Glomerular visceral epithelial cell (primary cell): ENCODE measurements at regions not wholly inside any gene's neighbourhood (a gene's known extent, or its start where the extent isn't known, plus 50 kb on each side); places are given as distances from the start of the nearest gene placed in this dataset.

Source experiments
- DNase-seq: peaks from one replicate; pipeline ENCODE4 v3.0.0-alpha.2; 2016; ENCODE audit errors: extremely low spot score

DNA sequence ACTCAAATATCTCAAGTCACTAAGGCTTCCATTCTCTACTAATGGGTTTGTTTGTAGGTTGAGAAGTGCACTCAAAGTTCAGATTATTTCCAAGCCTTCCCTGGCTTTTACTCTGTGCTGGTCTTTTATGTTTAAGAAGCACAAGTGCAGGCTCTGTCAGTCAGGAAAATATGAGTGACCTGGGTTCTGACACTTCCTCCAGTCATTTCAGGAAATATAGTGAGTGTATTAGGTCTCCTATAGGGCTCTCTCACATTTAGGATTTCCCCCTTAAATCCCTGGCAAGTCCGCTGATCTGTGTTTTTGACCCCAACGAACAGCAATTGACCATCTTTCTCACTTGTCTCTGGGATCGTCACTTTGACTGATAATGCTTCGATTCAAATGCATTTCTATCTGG, 210.2 kb downstream of the ARPP21 start:
- DNase-seq: no peak

DNA sequence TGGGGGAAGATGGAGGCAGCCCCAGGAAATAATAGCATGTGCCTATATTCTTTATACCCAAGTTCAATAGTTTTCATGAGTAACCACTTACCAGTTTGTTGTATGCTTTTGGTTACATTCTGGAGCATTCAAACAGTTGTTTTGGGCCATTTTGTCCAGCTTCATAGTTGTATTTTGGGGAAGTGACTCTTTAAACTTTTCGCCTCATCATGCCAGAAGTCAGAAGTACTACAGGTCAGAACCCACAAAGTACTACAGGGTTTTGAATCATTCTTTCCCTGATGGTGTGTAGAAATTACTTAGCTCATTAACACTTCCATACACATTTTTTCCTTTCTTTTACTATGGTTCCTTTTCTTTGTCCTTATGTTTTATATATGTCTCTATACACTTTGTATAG, 210.6 kb downstream of the ARPP21 start:
- no peak for DNase-seq

DNA sequence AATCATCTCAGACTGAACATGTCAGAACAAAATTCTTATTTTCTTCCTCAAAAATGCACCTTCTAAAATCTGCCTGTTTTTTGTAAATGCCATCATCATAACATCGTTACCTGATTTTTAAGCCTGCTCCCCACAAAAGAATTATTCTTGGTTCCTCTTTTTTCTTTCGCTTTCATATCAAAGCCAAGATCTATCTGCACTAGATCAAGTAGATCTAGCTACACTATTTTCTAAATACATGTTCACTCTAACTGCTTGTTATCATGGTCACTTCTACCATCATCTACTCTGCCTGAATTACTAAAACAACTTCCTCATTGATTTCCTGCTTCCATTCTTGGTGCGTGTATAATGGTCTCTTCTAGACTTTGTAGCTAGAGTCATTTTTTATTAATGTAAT, 217.7 kb downstream of the ARPP21 start:
- no peak for DNase-seq

DNA sequence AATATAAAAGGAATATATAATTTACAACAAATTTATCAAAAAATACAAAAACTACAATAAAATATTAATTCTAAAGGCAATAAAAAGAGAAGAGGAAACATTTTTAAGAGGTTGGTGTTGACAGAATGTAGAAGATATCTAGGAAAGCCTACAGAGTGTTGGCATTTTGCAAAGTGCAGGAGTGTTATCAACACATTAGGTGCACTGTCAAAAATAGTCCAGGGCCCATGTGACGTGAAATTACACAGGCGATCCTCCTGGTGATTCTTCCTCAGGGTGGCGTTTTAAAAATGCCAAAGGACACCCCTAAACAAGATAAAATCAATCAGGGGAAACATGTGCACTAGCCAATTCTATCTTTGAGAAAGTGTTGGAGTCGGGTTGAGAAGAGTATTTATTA, 222.7 kb downstream of the ARPP21 start:
- no peak for DNase-seq

DNA sequence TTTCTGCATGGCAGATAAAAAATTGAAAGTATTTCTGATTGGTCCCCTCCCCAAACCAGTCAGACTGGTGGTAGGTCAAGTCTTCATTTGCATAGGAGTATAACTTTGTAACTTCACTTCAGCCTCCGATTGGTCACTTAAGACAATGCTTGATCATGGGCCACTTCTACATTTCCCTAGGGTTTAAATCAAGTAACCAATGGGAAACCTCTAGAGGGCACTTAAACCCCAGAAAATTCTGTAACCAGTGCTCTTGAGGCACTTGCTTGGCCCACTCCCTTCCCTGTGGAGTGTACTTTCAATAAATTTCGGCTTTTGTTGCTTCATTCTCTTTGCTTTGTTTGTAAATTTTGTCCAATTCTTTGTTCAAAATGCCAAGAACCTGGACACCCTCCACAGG, 225.5 kb downstream of the ARPP21 start:
- DNase-seq: no peak

DNA sequence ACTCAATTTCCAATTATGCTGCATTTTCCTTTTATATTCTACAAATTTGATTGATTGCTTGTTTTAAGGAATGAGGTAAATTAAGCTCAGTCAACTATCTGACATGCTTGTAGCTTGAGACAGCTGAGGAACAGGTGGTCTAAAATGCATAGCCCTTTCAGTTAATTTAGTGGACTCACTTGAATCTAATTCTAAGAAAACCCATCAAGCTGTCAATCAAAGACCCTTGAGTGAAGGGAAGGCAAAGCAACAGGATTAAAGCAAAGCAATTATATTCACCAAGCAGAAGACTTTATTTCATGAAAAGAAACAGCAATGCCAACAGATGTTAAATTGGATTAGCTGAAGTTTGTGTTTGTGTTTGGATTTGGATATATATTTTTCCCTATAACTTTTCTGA, 228.5 kb downstream of the ARPP21 start:
- no peak for DNase-seq

DNA sequence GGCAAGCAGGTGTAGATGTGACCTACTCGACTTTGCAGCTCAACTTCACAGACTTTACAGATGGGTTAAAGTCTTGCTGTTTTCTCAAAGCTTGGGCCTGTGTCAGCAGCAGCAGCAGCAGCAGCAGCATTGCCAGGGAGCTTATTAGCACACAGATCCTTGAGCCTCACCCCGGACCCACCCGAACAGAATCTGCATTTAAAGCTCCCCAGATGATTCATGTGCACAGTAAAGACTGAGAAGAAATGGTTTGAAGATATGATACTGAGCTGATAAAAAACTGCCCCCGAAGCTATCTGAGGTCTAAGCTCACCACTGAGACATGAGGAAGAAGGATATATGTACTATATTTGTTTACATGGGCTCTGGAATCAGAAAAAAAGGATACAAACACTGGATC, 231.7 kb downstream of the ARPP21 start:
- no peak for DNase-seq

DNA sequence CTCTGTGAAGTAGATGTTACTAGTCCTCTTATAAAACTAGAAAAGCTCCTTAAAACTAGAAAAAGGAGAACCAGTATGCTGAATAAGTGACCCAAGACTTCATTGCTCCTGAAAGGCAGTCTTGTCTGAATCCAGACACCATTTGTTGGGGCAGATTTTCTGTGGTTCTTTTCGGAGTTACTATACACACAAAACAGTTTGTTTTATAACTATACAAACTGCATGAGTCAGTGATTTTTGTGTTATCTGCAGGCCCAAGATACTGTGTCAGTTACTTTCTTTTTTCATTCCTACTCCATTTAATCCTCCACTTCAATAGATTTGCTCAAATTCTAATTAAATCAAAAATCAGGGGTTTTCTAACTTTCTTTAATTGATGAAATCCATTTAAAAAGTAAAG, 244.6 kb downstream of the ARPP21 start:
- DNase-seq: no peak

DNA sequence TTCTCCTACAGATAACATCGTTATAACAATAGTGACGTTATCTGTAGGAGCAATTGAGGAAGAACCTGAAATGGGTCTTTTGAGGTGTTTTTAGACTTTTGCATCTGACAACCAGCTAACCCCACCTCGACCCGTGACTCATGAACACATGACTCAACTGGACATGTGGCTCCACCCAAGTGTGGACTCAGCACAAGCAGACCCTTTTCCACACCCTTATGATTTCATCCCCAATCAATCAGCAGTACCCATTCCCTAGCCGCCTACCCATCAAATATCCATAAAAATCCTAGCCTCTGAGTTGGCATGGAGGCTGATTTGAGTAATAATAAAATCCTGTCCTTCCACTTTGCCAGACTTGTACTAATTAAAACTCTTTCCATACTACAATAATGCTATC, 255.4 kb downstream of the ARPP21 start:
- no peak for DNase-seq

DNA sequence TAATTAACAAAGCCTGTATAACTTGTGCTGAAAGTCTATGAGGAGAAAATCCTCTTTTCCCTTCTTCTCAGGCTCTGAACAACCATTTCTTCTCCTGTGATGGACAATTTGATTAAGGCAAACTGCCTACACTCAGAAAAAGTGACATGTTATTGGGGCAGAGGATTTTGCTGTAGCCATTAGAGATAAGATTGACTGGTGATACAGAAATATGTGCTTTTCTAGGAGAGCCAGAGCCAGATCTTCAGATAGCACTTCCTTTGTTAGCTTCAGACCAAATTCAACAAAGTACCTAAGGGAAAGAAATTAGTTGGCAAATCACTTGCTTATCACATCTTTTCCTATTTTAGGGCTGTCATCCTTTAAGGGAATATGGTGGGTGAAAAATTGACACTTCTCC, 259.9 kb downstream of the ARPP21 start:
- no peak for DNase-seq

DNA sequence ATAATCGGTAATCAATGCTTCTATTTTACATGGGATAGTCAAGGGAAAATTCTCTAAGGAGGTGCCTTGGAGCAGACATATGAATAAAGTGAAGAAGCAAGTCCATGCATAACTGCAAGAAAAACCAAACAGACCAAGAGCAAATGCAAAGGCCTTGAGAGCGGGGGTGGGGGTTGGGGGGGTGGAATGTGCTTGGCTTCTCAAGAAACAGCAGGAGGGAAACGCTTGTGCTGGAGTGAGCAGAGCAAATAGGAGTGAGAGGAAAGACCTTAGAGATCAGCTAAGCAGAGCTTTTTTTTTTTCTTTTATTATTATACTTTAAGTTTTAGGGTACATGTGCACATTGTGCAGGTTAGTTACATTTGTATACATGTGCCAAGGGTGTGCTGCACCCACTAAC, 260.8 kb downstream of the ARPP21 start:
- no peak for DNase-seq

DNA sequence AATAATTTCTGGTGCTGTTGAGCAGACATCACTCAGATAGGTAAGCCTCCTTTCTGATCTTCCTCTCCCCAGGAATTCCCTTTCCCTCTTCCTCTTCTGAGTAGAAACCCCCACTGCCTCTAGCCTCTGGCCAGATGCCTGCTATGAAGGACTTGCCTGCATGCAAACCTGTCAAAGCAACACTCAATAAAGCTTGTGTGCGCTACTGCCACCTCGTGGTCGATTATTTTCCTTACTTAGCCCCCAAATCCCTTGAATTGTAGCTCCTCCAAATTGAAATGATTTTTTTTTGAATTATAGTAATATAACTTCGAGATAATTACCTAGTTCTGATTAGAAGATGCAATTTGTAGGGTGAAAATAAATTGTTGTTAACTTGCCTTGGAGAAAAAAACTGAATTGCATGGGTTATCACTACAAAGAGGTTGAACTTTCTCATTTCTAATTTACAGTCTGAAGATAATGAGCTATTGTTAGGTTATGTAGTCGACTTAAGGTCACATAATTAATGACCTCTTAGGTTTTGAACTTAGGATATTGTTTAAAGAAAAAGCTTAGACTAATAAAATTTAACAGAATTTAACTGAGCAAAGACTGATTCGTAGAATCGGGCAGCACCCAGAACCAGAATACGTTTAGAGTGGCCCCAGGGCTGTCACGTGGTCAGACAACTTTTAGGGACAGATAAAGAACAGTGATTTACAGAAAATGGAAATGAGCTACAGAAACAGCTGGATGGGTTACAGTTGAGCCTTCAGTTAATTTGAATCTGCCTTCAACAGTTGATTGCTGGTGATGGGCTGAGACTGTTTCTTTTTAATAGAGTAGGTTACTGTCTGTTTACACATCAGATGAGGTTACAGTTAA, 269.3 kb downstream of the ARPP21 start:
- DNase-seq: peak; percentile 68

DNA sequence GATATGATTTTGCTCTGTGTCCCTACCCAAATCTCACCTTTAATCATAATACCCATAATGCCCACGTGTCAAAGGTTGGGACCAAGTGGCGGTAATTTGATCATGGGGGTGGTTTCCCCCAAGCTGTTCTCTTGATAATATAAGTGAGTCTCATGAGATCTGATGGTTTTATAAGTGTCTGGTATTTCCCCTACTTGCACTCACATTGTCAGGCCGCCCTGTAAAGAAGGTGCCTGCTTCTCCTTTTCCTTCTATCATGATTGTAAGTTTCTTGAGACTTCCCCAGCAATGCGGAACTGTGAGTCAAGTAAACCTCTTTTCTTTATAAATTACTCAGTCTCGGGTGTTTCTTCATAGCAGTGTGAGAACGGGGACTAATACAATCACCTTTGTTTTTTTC, 279.8 kb downstream of the ARPP21 start:
- no peak for DNase-seq

DNA sequence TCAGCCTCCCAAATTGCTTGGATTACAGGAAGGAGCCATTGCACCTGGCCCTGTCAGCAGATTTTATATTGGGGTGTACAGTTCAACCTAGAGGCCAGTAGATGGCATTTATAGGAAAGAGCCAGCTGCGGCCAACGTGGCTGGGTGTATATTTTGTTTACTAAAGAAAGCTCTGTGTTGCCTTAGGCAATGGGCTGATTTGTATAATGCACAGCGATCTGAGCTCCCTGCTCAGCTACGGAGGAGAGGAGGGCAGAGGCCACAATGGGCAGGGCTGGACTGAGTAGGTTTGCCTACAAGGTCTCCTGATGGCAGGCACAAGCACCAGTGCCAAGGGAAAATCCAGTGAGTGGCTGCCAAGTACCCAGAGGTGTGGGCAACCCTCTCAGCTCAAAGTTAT, 282.4 kb downstream of the ARPP21 start:
- no peak for DNase-seq

DNA sequence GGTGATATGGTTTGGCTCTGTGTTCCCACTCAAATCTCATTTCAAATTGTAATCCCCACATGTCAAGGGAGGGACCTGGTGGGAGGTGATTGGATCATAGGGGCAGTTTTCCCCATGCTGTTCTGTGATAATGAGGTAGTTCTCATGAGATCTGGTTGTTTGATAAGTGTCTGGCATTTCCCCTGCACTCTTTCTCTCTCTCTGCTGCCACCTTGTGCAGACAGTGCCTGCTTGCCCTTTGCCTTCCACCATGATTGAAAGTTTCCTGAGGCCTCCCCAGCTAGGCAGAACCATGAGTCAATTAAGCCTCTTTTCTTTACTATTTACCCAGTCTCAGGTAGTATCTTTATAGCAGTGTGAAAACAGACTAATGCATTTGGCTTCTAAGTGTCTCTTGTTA, 284.7 kb downstream of the ARPP21 start:
- peak; percentile 35 for DNase-seq

DNA sequence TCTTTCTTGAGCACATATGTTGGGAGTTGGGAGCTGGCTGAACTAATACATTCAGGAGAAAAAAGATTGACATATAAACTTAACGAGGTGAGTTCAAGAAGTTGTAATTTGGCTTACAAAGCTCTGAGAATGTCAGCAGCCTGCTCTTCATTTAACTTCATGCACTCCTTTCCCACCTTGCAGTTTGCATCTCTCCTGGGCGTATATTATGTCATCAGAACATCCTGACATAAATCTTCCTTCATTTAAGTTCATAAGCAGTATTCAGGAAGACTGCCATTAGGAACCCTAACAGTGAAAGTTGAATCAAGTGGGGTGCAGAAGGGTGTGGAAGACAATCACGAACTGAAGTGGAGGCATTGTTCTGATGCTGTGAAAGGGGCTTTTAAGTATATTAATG, 288.1 kb downstream of the ARPP21 start:
- no peak for DNase-seq

DNA sequence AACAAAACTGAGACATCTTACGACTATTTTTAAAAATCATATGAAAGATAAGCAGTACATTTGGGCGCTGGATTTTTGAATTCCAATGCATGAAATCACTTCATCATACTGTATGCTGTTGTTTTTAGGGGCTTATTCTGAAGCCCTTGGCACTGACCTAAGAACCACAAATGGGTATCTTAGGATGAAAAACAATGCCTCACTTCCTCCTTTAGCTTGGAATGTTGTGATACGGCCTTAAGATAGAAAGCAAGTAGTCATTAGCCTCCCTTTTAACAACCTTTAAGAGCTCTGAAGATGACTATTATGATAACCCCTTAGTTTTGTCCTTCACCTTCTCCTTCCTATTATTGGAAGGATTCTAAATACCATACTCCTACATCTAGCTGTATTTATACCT, 289.8 kb downstream of the ARPP21 start:
- DNase-seq: peak; percentile 29

DNA sequence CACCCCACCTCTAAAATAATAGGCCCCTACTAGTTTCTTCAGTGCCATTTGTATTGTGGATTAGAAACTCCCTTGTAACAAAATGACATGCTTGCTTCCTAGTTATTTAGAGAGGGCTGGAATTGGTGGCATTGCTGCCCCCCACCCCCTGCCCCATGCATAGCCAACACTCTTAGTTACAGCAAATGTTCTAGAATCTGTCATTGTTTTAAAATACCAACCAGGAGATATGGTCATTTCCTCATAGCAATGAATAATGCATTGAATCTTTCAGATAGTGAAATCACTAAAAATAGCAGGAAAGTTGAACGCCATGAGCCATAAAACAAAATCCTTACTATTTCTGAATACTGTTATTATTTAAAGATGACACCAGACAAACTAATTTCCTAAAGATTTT, 292.5 kb downstream of the ARPP21 start:
- DNase-seq: no peak

DNA sequence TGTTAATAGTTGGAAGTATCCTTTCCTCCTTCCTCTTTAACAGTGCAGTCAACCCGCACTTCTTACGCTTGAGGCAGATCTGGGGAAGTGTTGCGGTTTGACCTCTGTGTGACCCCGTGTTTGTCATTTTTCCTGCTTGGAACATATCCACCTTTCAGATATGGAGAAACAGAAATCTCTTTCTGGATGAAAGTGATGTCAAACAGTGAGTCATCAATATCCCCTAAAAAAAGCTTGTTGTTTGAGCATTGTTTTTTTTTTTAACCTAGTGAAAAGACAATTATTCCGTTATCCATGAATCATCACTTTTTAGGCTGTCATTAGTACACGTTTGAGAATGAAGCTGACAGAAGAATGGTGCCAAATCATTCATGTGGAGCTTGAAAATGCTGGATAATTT, 293.7 kb downstream of the ARPP21 start:
- peak; percentile 86 for DNase-seq

DNA sequence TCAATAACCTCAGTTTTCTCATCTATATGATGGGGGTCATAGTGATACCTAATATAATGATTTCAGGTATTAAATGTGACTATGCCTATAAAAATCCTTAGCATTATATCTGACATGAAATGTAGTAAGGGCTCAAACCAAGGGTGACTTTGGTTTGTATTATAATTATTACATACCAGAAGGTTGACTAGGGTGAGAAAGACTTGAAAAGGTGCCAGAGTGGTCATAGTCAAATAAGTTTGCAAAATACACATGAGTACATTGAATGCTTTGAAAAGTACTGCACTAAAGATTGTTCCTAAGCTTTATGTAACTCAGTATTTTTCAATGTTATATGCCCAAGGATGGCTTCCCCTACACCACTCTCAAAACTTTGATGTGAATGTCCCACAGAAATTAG, 297.2 kb downstream of the ARPP21 start:
- peak; percentile 45 for DNase-seq

DNA sequence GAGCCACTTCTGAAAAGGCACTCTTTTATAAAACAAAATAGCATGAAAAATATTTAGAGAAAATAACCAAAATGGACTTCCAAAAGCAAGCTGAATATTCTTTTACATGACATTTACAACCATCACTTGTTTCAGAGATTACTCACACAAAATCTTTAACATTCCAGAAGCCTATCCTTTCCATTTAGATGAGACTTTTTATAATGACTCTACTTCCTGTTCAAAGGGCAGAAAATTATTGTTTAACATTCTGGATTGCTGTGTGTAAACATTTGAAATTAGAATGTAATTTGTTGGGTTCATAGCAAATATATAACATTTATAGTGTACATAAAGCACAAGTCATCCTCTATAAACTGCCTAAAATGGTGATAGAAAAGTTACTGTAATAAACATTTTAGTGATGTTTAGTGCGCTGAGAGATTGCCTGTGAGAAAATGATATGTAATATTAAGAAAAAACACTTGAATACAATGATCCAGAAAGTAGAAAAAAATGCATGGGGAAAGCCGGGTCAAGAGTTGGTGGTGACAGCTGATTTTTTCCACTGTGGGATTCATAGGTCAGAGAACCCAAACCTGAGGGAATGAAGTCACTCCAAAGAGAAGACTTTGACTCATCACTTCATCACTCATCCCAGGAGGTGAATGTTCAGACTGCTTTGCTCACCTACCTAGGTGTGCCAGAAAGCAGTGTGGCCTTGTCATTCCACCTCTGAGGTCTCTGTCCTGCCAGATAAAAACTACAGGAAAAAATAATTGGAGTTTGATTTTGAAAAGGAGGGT, 305.8 kb downstream of the ARPP21 start:
- DNase-seq: peak; percentile 42

DNA sequence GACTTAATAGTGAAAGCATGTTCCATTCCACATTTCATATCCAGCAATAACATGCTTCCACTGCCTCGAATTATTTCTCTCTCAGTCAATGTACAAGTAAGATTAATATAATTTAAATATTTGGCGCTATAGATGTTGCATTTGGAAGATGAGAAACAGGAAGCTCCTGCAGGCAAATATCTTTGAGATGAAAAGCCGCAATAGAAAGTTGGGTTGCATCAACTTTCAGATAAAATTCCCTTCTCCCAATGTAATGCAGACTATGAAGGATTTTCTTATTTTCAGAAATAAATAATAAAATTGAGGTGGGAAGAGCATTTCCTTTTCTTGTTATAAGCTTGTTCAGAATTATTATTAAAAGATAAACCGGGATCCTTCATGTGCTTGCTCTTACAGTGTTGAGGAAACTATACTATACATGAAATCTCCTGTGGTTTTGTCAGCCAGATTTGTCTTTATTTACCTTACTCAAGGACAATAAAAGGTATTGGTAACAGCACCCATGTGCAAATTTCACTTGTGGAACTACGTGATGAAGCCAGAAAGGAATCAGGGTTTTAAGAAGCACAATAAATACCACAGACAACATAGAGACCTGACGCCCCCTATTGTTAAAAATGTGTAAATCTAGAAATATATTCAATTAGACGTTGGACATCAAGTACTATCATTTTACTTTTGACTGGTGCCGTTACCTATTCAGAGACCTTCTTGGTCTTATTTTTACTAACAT, 307.0 kb downstream of the ARPP21 start:
- peak; percentile 5 for DNase-seq
